Panc1 (cell line): ENCODE measurements at regions not wholly inside any gene's neighbourhood (a gene's known extent, or its start where the extent isn't known, plus 50 kb on each side); places are given as distances from the start of the nearest gene placed in this dataset.

Source experiments
- POLR2AphosphoS5 ChIP-seq: IDR thresholded peaks from 2 replicates; pipeline ENCODE4 v1.6.1; 2012; ENCODE audit warnings: mild to moderate bottlenecking, low read depth, low read length, moderate library complexity
- REST ChIP-seq, 2 experiments: IDR thresholded peaks; 2 replicates each; pipeline ENCODE4 v1.6.1; 2011 to 2012; ENCODE audit warnings: low read depth in 2 of 2, control low read depth in 1 of 2, low read length in 1 of 2, mild to moderate bottlenecking in 1 of 2, moderate library complexity in 1 of 2; ENCODE audit not compliant: insufficient read depth in 1 of 2
- TCF7L2 ChIP-seq: IDR thresholded peaks from 2 replicates; pipeline ENCODE4 v1.6.1; 2011; ENCODE audit warnings: mild to moderate bottlenecking, low read depth, low read length, inconsistent platforms
- TF ChIP-seq, protein P1 (sequence below): fragments of 450-650 bp; IDR thresholded peaks from 2 replicates; pipeline ENCODE4 v1.5.1; 2017; ENCODE audit warnings: mild to moderate bottlenecking

DNA sequence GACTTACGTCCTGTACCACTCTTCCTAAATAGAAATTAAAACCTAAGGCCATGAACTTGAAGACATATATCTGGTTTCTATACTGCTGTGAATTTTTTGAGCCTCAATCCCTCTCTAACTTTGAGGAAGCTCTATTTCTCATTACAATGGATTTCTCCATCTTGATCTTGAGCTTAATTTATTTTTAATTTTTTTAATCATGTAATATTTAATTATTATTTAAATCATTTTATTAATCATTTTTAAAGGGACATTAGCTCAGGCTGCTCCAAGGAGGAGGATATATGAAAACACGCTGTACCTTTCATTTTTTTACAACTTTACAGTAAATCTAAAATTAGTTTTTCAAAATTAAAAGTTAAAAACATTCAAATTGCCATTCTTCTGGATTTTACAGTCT lies 540.5 kb downstream of the SATB2 start:
- TF ChIP-seq, protein P1, sequence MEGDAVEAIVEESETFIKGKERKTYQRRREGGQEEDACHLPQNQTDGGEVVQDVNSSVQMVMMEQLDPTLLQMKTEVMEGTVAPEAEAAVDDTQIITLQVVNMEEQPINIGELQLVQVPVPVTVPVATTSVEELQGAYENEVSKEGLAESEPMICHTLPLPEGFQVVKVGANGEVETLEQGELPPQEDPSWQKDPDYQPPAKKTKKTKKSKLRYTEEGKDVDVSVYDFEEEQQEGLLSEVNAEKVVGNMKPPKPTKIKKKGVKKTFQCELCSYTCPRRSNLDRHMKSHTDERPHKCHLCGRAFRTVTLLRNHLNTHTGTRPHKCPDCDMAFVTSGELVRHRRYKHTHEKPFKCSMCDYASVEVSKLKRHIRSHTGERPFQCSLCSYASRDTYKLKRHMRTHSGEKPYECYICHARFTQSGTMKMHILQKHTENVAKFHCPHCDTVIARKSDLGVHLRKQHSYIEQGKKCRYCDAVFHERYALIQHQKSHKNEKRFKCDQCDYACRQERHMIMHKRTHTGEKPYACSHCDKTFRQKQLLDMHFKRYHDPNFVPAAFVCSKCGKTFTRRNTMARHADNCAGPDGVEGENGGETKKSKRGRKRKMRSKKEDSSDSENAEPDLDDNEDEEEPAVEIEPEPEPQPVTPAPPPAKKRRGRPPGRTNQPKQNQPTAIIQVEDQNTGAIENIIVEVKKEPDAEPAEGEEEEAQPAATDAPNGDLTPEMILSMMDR, result no peak
- TF ChIP-seq POLR2AphosphoS5 (no peak), TCF7L2 (no peak), REST (IDR thresholded peaks at IDR 0.05; ENCODE audit: insufficient read depth in 1 of 2, low read depth in 2 of 2, low read length in 1 of 2) (no peak)
